ENCODE measurements at regions not wholly inside any gene's neighbourhood (a gene's known extent, or its start where the extent isn't known, plus 50 kb on each side); places are given as distances from the start of the nearest gene placed in this dataset.

GRCh38 chr10:4733150-4733842 lies 92.7 kb upstream of the AKR1E2 start:
- TF ChIP-seq CTCF (IDR thresholded peaks at IDR 0.05) (no peak), EZH2 (IDR thresholded peaks at IDR 0.05; ENCODE audit: borderline replicate concordance, insufficient read depth, low read depth, low read length, poor library complexity, severe bottlenecking) (no peak)

Data from B cell (primary cell).